ENCODE measurements at regions not wholly inside any gene's neighbourhood (a gene's known extent, or its start where the extent isn't known, plus 50 kb on each side); places are given as distances from the start of the nearest gene placed in this dataset.

- DNase-seq (ENCODE audit: low spot score) = no peak
Measured at GRCh38 chr5:35478856-35479682, 138.6 kb upstream of the SPEF2 start.

GRCh38 chr5:35477911-35478310, 139.8 kb upstream of the SPEF2 start:
- no peak for DNase-seq (ENCODE audit: low spot score)

- DNase-seq (ENCODE audit: low spot score) = no peak
Measured at GRCh38 chr5:35477321-35477720, 140.3 kb upstream of the SPEF2 start.

GRCh38 chr5:35476797-35477196, 140.9 kb upstream of the SPEF2 start:
- DNase-seq (ENCODE audit: low spot score) = no peak

GRCh38 chr5:35476036-35476435, 141.6 kb upstream of the SPEF2 start:
- DNase-seq (ENCODE audit: low spot score) = no peak

GRCh38 chr5:35473589-35473988, 144.1 kb upstream of the SPEF2 start:
- no peak for DNase-seq (ENCODE audit: low spot score)

GRCh38 chr5:35470866-35471265, 146.8 kb upstream of the SPEF2 start:
- DNase-seq (ENCODE audit: low spot score) = no peak

- no peak for DNase-seq (ENCODE audit: low spot score)
Measured at GRCh38 chr5:35468811-35469210, 148.9 kb upstream of the SPEF2 start.

- DNase-seq (ENCODE audit: low spot score) = no peak
Measured at GRCh38 chr5:35466746-35467145, 150.9 kb upstream of the SPEF2 start.

- DNase-seq (ENCODE audit: low spot score) = no peak
Measured at GRCh38 chr5:35464757-35465156, 152.9 kb upstream of the SPEF2 start.

- no peak for DNase-seq (ENCODE audit: low spot score)
Measured at GRCh38 chr5:35461530-35461929, 156.1 kb upstream of the SPEF2 start.

- no peak for DNase-seq (ENCODE audit: low spot score)
Measured at GRCh38 chr5:35458824-35459207, 158.8 kb upstream of the SPEF2 start.

- no peak for DNase-seq (ENCODE audit: low spot score)
Measured at GRCh38 chr5:35457912-35458823, 159.5 kb upstream of the SPEF2 start.

- DNase-seq (ENCODE audit: low spot score) = no peak
Measured at GRCh38 chr5:35456506-35456905, 161.2 kb upstream of the SPEF2 start.

GRCh38 chr5:35454011-35454525, 163.6 kb upstream of the SPEF2 start:
- DNase-seq (ENCODE audit: low spot score) = no peak

- DNase-seq (ENCODE audit: low spot score) = no peak
Measured at GRCh38 chr5:35443803-35444595, 173.7 kb upstream of the SPEF2 start.

- DNase-seq (ENCODE audit: low spot score) = no peak
Measured at GRCh38 chr5:35442885-35443639, 174.6 kb upstream of the SPEF2 start.

- no peak for DNase-seq (ENCODE audit: low spot score)
Measured at GRCh38 chr5:35440409-35440808, 177.3 kb upstream of the SPEF2 start.

GRCh38 chr5:35438786-35439185, 178.9 kb upstream of the SPEF2 start:
- DNase-seq (ENCODE audit: low spot score) = no peak

- DNase-seq (ENCODE audit: low spot score) = no peak
Measured at GRCh38 chr5:35438288-35438687, 179.4 kb upstream of the SPEF2 start.

GRCh38 chr5:35436400-35437057, 181.1 kb upstream of the SPEF2 start:
- DNase-seq (ENCODE audit: low spot score) = peak; percentile 16

Data from HuH-7.5 (cell line).